Mucosa of descending colon (tissue), 3 donors: ENCODE measurements at regions not wholly inside any gene's neighbourhood (a gene's known extent, or its start where the extent isn't known, plus 50 kb on each side); places are given as distances from the start of the nearest gene placed in this dataset.

ENCODE experiments used
- ATAC-seq: fragments of 200-7000 bp; cut with Tn5 transposase; one replicate; pipeline ENCODE4 v1.9.1; 2020; ENCODE audit warnings: mild to moderate bottlenecking, moderate library complexity
- DNase-seq, 3 donors: peaks; one replicate each; pipeline ENCODE4 v3.0.0-alpha.2; 2020
- H3K36me3 ChIP-seq: fragments of 200-600 bp; one replicate; pipeline ENCODE4 v1.8.0; 2021; ENCODE audit warnings: low read depth, mild to moderate bottlenecking
- H3K4me1 ChIP-seq: fragments of 200-600 bp; one replicate; pipeline ENCODE4 v1.8.0; 2021; ENCODE audit warnings: low read depth, mild to moderate bottlenecking
- H3K4me3 ChIP-seq: fragments of 200-600 bp; one replicate; pipeline ENCODE4 v1.8.0; 2021; ENCODE audit warnings: mild to moderate bottlenecking
- H3K9me3 ChIP-seq: fragments of 200-600 bp; one replicate; pipeline ENCODE4 v1.8.0; 2021; ENCODE audit warnings: mild to moderate bottlenecking
- CTCF ChIP-seq: fragments of 200-600 bp; IDR thresholded peaks from one replicate; pipeline ENCODE4 v1.8.0; 2022; ENCODE audit warnings: antibody characterized with exemption, mild to moderate bottlenecking
- intact Hi-C, 2 donors: fragments of 100-400 bp; cut with DNase I in 1 of 2; cut with micrococcal nuclease in 1 of 2; formaldehyde crosslinking; loops; one replicate each; pipeline versions ENCODE4 v1.11.0 to v1.11.1; 2022; cut with DNase I, micrococcal nuclease
- donor health status: DM: no; HTN: no; CAD: no; lungs with moderate emphysema.
- donor health status: DM: no; HTN: no; CAD: no.
- donor health status: DM: no; HTN: yes; CAD: no.

GRCh38 chr6:90346729-90347128, 50.1 kb upstream of the BACH2 start:
- DNase-seq (no peak), ATAC-seq (no peak)
- Histone ChIP-seq H3K4me3 (no peak overlapping the region), H3K4me1 (no peaks in the 10 kb centered on the region), H3K36me3 (no peaks in the 10 kb centered on the region), H3K9me3 (no peaks in the 10 kb centered on the region)
- no peak for TF ChIP-seq CTCF
- intact Hi-C loops, result no loop called here
